Renal cortical epithelial cell (primary cell): ENCODE measurements at regions not wholly inside any gene's neighbourhood (a gene's known extent, or its start where the extent isn't known, plus 50 kb on each side); places are given as distances from the start of the nearest gene placed in this dataset.
A peak's percentile ranks its signal among the peaks of the same experiment; 100 is the strongest.
"Not testable (repeated sequence)": the region's sequence is repeated elsewhere in the genome, so short reads cannot be mapped to it uniquely, and the experiment has no call there.

Experiments
- DNase-seq: peaks from one replicate; pipeline ENCODE4 v3.0.0-alpha.2; 2011; ENCODE audit warnings: low read depth

DNA sequence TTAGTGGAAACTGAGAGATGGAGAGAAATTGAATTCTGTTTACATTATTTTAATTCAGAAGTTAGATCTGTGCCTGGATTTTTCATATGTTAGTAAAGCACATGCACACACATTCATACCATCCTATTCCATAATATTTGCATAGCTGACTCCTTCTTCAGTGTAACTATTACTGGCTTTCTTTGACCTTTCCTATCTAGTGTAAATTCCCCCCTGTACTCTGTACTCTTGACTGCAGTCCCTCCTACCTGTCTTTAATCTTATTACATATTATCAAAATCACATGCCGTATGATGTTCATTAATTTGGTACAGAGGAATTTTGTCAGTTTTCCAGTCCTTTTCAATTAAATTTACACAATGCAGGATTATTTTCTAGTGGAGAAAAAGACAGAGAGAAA is 417.0 kb upstream of the SOX5 start:
- DNase-seq: no peak

- DNase-seq: peak; percentile 16
Measured at GRCh38 chr12:24364921-24365320, 415.5 kb upstream of the SOX5 start.

GRCh38 chr12:24363177-24363754 is 413.8 kb upstream of the SOX5 start:
- DNase-seq: no peak

DNA sequence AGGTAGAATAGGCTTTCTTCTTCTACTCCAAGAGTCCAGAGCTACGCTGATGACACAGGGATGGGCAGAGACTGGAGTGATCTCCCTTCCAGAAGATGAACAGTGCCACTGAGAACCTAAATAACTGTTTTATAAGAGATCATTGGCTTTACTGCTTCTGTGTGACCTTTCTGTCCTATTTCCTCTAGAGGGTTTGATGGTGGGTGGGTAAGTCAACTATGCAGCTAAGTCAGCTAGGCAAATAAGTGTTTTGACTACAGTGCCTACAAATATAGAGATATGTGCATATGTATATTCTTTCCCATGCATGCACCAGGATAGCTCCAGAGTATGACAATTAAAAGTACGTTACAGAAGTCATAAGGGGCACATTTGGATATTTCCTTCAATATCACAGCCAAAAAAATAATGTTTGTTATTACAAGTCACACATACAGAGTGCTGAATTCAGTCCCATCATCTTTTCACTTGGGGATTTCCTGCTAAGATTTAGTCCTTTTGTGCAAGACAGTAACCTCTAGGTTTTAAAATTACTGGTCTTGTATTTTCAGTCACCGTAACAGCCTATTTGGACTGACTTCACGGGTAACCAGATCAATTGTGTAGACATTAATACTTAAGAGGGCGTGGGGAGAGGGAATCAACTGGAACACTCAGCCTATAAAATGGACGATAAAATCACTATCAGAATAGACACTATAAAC is 412.6 kb upstream of the SOX5 start:
- no peak for DNase-seq

- DNase-seq: peak; percentile 87
Measured at GRCh38 chr12:24360907-24361306, 411.4 kb upstream of the SOX5 start.

- DNase-seq: no peak
Measured at GRCh38 chr12:24360461-24360860, 411.0 kb upstream of the SOX5 start.

DNA sequence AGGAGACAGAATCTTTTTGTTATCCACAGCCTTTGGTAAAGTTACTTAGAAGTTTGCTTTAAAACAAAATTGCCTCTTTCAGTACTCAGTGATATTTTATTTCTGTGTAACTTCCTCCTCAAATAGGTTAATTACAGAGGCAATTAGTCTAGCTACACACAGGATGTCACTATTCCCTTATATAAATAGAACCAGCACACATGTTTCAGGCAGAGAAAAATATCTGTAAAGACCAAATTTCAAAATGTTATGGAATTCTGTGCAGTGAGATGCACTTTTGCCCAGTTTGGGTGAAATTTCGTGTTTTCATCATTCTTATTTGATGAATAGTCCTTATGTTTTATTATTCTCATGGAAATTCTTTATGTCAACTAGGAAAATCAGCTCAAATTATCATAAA is 410.6 kb upstream of the SOX5 start:
- peak; percentile 22 for DNase-seq

- DNase-seq: no peak
Measured at GRCh38 chr12:24359418-24359817, 409.9 kb upstream of the SOX5 start.

DNA sequence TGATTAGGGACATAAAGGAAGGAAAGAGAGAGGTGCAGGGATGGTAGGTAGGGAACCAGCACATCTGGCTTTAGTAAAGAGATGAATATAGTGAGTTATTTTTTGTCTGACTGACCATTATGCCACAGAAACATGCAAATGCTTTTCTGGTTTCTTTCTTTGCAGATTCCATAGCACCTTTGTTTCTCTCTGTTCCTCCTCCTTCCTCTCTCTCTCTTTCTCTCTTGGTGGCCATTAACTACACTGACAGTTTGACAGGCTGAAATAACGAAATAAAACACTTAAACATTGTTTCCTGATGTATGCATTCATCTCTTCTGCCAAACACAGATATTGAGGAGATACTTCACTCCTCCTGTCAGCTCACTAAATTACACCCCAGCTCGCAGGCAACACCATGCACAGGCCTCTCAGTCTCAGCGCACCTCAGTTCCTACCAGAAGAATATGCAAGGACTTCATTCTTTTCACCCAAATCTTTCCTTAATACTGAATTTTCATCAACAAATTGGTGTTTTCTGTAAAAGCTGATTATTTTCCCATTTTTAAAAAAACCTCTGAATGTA is 406.9 kb upstream of the SOX5 start:
- no peak for DNase-seq

GRCh38 chr12:24352363-24352762 is 402.9 kb upstream of the SOX5 start:
- DNase-seq: no peak

- DNase-seq: no peak
Measured at GRCh38 chr12:24349051-24349799, 399.8 kb upstream of the SOX5 start.

DNA sequence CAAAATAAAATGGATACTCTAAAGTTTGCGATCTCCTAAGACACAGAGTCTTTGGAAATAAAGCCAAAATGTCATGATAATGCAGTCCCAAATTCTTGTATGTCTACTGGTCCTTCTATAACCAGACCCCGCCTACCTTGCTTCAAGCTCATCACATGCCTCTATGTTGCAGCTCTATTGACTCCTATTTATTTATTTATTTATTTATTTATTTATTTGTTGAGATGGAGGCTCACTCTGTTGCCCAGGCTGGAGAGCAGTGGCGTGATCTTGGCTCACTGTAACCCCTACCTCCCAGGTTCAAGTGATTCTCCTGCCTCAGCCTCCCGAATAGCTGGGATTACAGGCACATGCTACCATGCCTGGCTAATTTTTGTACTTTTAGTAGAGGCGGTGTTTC is 398.7 kb upstream of the SOX5 start:
- not testable (repeated sequence) for DNase-seq

DNA sequence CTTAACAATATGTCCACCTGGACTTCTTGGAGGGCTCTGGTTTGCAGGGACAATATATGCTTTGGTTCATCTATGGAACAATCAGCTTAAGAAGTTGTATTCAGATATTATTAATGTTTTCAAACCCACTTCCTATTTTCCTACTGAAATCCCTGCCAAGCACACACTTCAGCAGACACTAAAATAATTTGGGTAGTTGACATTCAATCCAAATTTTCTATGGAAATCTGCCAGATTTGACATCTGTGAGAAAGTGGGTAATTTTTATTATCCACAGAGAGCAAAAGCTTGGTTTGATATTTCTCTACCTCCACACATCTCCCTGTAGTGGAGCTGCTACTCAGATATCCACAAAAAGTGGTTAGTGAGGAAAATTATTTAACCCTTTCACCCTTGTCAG is 378.8 kb upstream of the SOX5 start:
- DNase-seq: no peak

DNA sequence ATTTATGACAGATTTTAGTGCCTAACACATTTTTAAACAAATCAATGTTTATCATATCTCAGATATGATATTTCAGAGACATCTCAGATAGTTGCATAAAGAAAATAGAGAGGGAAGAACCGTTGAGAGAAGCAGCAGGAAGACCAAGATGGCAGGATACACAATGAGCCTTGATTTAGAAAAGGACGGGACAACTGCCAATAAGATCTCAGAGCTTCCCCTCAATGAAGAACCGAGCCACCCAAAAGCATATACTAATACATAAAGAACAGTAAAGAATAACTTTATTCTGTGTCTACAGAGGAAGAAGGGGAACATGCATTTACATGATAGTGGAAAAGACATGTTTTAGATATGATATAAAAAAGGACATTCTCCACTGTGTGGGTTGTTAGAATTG is 375.9 kb upstream of the SOX5 start:
- DNase-seq: no peak

GRCh38 chr12:24307716-24308335 is 358.4 kb upstream of the SOX5 start:
- peak; percentile 34 for DNase-seq

GRCh38 chr12:24307153-24307552 is 357.7 kb upstream of the SOX5 start:
- DNase-seq: no peak

- no peak for DNase-seq
Measured at GRCh38 chr12:24306001-24306400, 356.5 kb upstream of the SOX5 start.

DNA sequence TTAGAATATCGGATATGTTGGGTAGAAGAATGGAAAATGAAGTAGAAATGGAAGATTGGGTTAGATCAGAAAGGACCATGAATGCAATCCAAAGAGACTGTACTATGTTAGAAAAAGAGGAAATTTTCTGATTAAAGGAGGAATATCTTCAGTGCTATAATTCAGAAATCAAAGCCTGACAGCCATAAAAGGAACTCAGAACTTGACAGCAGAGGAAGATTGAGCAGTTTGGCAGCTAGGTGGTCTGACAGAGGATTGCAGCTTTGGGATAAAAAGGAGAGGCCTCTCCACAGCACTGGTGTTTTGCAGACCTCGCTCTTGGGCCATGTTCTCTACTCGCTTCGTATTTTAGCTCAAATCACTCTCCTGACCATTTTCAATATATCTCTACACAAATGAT is 354.8 kb upstream of the SOX5 start:
- no peak for DNase-seq

- no peak for DNase-seq
Measured at GRCh38 chr12:24302708-24303107, 353.2 kb upstream of the SOX5 start.

GRCh38 chr12:24297516-24297915 is 348.0 kb upstream of the SOX5 start:
- DNase-seq: no peak

- DNase-seq: no peak
Measured at GRCh38 chr12:24293549-24293948, 344.1 kb upstream of the SOX5 start.

GRCh38 chr12:24287963-24288362 is 338.5 kb upstream of the SOX5 start:
- no peak for DNase-seq
